IMR-90 (cell line): ENCODE measurements at regions not wholly inside any gene's neighbourhood (a gene's known extent, or its start where the extent isn't known, plus 50 kb on each side); places are given as distances from the start of the nearest gene placed in this dataset.

Experiments used
- ATAC-seq: fragments of 200-7000 bp; cut with Tn5 transposase; 2 replicates; pipeline ENCODE4 v1.9.1; 2020; ENCODE audit warnings: low read depth, mild to moderate bottlenecking, moderate library complexity
- BruUV-seq: library from RNA; stranded (reverse); fragments of 400-500 nt; replicated peaks from 2 replicates; lab custom pipeline; 2021; lab: Mats Ljungman, UMichigan
- CTCF ChIA-PET: fragments of 300-600 bp; formaldehyde crosslinking; extraction: SDS; loops from one replicate; lab custom pipeline; 2021; ENCODE audit warnings: antibody characterized with exemption; lab: Yijun Ruan, JAX
- POLR2A ChIA-PET: fragments of 300-600 bp; sonication (Branson Sonifier 250); formaldehyde crosslinking; loops from one replicate; lab custom pipeline; 2022; ENCODE audit warnings: antibody characterized with exemption; ENCODE audit not compliant: unreplicated experiment; lab: Charles Lee
- DNase-seq: peaks from one replicate; pipeline ENCODE4 v3.0.0; 2013
- H2AFZ ChIP-seq: replicated peaks from 2 replicates; pipeline ENCODE3; 2013; ENCODE audit warnings: low read length, mild to moderate bottlenecking; ENCODE audit not compliant: poor library complexity
- H2AK5ac ChIP-seq: 2 replicates; pipeline ENCODE4 v1.6.1; 2013; ENCODE audit warnings: low read depth, low read length, inconsistent platforms
- H2AK9ac ChIP-seq: replicated peaks from 2 replicates; pipeline ENCODE3; 2013; ENCODE audit warnings: mild to moderate bottlenecking, low read depth, low read length, moderate library complexity; ENCODE audit not compliant: poor library complexity
- H2BK120ac ChIP-seq: 2 replicates; pipeline ENCODE4 v1.6.1; 2013; ENCODE audit warnings: low read depth, low read length, inconsistent platforms
- H2BK15ac ChIP-seq: 3 replicates; pipeline ENCODE4 v1.6.1; 2013; ENCODE audit warnings: low read depth, low read length, inconsistent platforms
- H2BK20ac ChIP-seq: 2 replicates; pipeline ENCODE4 v1.6.1; 2013; ENCODE audit warnings: low read depth, mild to moderate bottlenecking, inconsistent platforms, low read length, moderate library complexity
- H2BK5ac ChIP-seq: 2 replicates; pipeline ENCODE4 v1.6.1; 2013; ENCODE audit warnings: mild to moderate bottlenecking, low read depth, low read length, inconsistent platforms; ENCODE audit not compliant: poor library complexity, severe bottlenecking
- H3K14ac ChIP-seq: replicated peaks from 2 replicates; pipeline ENCODE4 v1.6.1; 2013; ENCODE audit warnings: low read depth, low read length, inconsistent platforms
- H3K18ac ChIP-seq: 2 replicates; pipeline ENCODE4 v1.6.1; 2013; ENCODE audit warnings: low read depth, low read length, control low read depth
- H3K23ac ChIP-seq: 2 replicates; pipeline ENCODE4 v1.6.1; 2013; ENCODE audit warnings: low read depth, low read length, inconsistent platforms
- H3K27ac ChIP-seq: 2 replicates; pipeline ENCODE4 v1.5.1; 2013; ENCODE audit warnings: mild to moderate bottlenecking, control low read depth, low read length; ENCODE audit not compliant: insufficient read depth
- H3K27me3 ChIP-seq: 2 replicates; pipeline ENCODE4 v1.6.1; 2013; ENCODE audit warnings: low read length; ENCODE audit not compliant: control insufficient read depth, insufficient read depth
- H3K36me3 ChIP-seq: 2 replicates; pipeline ENCODE4 v1.6.1; 2013; ENCODE audit warnings: low read length, mixed read lengths; ENCODE audit not compliant: control insufficient read depth, insufficient read depth
- H3K4ac ChIP-seq: 2 replicates; pipeline ENCODE4 v1.6.1; 2013; ENCODE audit warnings: low read depth, low read length, inconsistent platforms
- H3K4me1 ChIP-seq: 2 replicates; pipeline ENCODE4 v1.6.1; 2013; ENCODE audit warnings: low read length, mixed read lengths; ENCODE audit not compliant: control insufficient read depth, insufficient read depth
- H3K4me2 ChIP-seq: 2 replicates; pipeline ENCODE4 v1.6.1; 2013; ENCODE audit warnings: low read depth, mild to moderate bottlenecking, control low read depth, low read length, moderate library complexity
- H3K4me3 ChIP-seq: 2 replicates; pipeline ENCODE4 v1.5.1; 2013; ENCODE audit warnings: low read depth, mild to moderate bottlenecking, control low read depth, low read length, moderate library complexity; ENCODE audit not compliant: insufficient read depth
- H3K56ac ChIP-seq: 2 replicates; pipeline ENCODE4 v1.6.1; 2013; ENCODE audit warnings: low read length, inconsistent platforms; ENCODE audit not compliant: insufficient read depth; ENCODE audit errors: extremely low read depth
- H3K79me1 ChIP-seq, 2 experiments: 2 replicates each; pipeline ENCODE4 v1.6.1; 2013; ENCODE audit warnings: low read length in 2 of 2, inconsistent platforms in 1 of 2, low read depth in 1 of 2
- H3K9ac ChIP-seq: 2 replicates; pipeline ENCODE4 v1.6.1; 2013; ENCODE audit warnings: low read depth, low read length, control low read depth
- H3K9me1 ChIP-seq: 2 replicates; pipeline ENCODE4 v1.6.1; 2013; ENCODE audit warnings: low read length, inconsistent platforms; ENCODE audit not compliant: insufficient read depth
- H3K9me3 ChIP-seq: 2 replicates; pipeline ENCODE4 v1.6.1; 2013; ENCODE audit warnings: low read length; ENCODE audit not compliant: control insufficient read depth, insufficient read depth
- H4K20me1 ChIP-seq: 2 replicates; pipeline ENCODE4 v1.6.1; 2013; ENCODE audit warnings: low read length, inconsistent platforms; ENCODE audit not compliant: insufficient read depth
- H4K5ac ChIP-seq: 2 replicates; pipeline ENCODE4 v1.6.1; 2013; ENCODE audit warnings: mild to moderate bottlenecking, low read depth, low read length, control low read depth
- H4K8ac ChIP-seq, 2 experiments: 2 replicates each; pipeline ENCODE4 v1.6.1; 2013; ENCODE audit warnings: low read depth in 2 of 2, low read length in 2 of 2, control low read depth in 1 of 2, inconsistent platforms in 1 of 2
- H4K91ac ChIP-seq: 2 replicates; pipeline ENCODE4 v1.6.1; 2013; ENCODE audit warnings: low read depth, low read length, inconsistent platforms; ENCODE audit not compliant: insufficient read depth
- CEBPB ChIP-seq: IDR thresholded peaks from 2 replicates; pipeline ENCODE4 v1.6.1; 2012; ENCODE audit warnings: low read depth, low read length, improper control_type of control experiment
- FOS ChIP-seq: fragments of 150-350 bp; IDR thresholded peaks from 2 replicates; pipeline ENCODE4 v1.6.1; 2016; ENCODE audit warnings: low read depth, low read length
- WGBS, 2 experiments: methylation state at CpG; one replicate each; pipeline versions ENCODE4 v1.1.5 to v1.1.7; 2013; ENCODE audit warnings: missing lambda C conversion rate in 2 of 2; ENCODE audit not compliant: insufficient read length in 1 of 2; ENCODE audit errors: extremely low coverage in 2 of 2; 5-methylcytosine and 5-hydroxymethylcytosine counted together
- dilution Hi-C: fragments of 300-500 bp; cut with HindIII; formaldehyde crosslinking; loops from one replicate; pipeline ENCODE4 v1.14.3; 2018; ENCODE audit warnings: low sequenced_read_pairs; ENCODE audit not compliant: unreplicated experiment
- in situ Hi-C: fragments of 300-500 bp; cut with MboI; formaldehyde crosslinking; loops from 3 replicates; pipeline ENCODE4 v1.14.3; 2019; ENCODE audit warnings: low sequenced_read_pairs, inconsistent platforms, mixed read lengths
- intact Hi-C: fragments of 100-400 bp; cut with micrococcal nuclease; formaldehyde crosslinking; loops from 2 replicates; pipeline ENCODE4 v1.10.0; 2022

GRCh38 chr4:60913002-60913401 is 287.1 kb upstream of the ADGRL3 start:
- intact Hi-C loops = no loop called here
- no peak overlapping the region for H2AK5ac ChIP-seq
- CTCF ChIA-PET = no interaction called here
- no peak overlapping the region for H2AFZ ChIP-seq
- ATAC-seq (no peak), DNase-seq (no peak)
- no peaks in the 10 kb centered on the region for H3K79me1 ChIP-seq
- no peak overlapping the region for H3K4me2 ChIP-seq
- POLR2A ChIA-PET = no interaction called here
- no peak overlapping the region for H2BK5ac ChIP-seq
- H2BK20ac ChIP-seq = no peak overlapping the region
- no peak overlapping the region for H3K14ac ChIP-seq
- in situ Hi-C loops = no loop called here
- BruUV-seq = no TSS peak
- H3K23ac ChIP-seq = no peak overlapping the region
- dilution Hi-C loops = no loop called here
- no peaks in the 10 kb centered on the region for H3K27me3 ChIP-seq
- no CpG with 5 or more reads among the region's 3 CpGs for WGBS, 2 experiments
- no peak overlapping the region for H3K4me3 ChIP-seq
- no peak overlapping the region for H4K91ac ChIP-seq
- no peaks in the 10 kb centered on the region for H3K9me3 ChIP-seq
- no peaks in the 10 kb centered on the region for H3K4me1 ChIP-seq
- no peaks in the 10 kb centered on the region for H4K20me1 ChIP-seq
- TF ChIP-seq CEBPB (no peak), FOS (no peak)
- no peak overlapping the region for H4K5ac ChIP-seq
- no peak overlapping the region for H2AK9ac ChIP-seq
- H4K8ac ChIP-seq = no peak overlapping the region
- no peak overlapping the region for H3K4ac ChIP-seq
- no peak overlapping the region for H3K18ac ChIP-seq
- no peaks in the 10 kb centered on the region for H3K36me3 ChIP-seq
- H3K9ac ChIP-seq = no peak overlapping the region
- H3K9me1 ChIP-seq = no peaks in the 10 kb centered on the region
- no peak overlapping the region for H2BK120ac ChIP-seq
- no peak overlapping the region for H2BK15ac ChIP-seq
- H3K56ac ChIP-seq = no peak overlapping the region
- no peak overlapping the region for H3K27ac ChIP-seq
